GM23338 (cell line): ENCODE measurements at regions not wholly inside any gene's neighbourhood (a gene's known extent, or its start where the extent isn't known, plus 50 kb on each side); places are given as distances from the start of the nearest gene placed in this dataset.

Experiments
- ATAC-seq: fragments of 200-7000 bp; cut with Tn5 transposase; 3 replicates; pipeline ENCODE4 v1.9.1; 2020
- DNase-seq: peaks from one replicate; pipeline ENCODE4 v3.0.0-alpha.2; 2015; ENCODE audit warnings: low spot score
- H2AFZ ChIP-seq: fragments of 200-600 bp; sonication (generic); 2 replicates; pipeline ENCODE4 v1.8.0; 2016; ENCODE audit warnings: antibody characterized with exemption, mild to moderate bottlenecking, moderate library complexity
- H3F3A ChIP-seq: fragments of 200-600 bp; sonication (generic); replicated peaks from 2 replicates; pipeline ENCODE4 v1.8.0; 2017; ENCODE audit warnings: antibody characterized with exemption, mixed run types, low read depth
- H3K27ac ChIP-seq: fragments of 200-600 bp; sonication (generic); 2 replicates; pipeline ENCODE4 v1.6.1; 2016; ENCODE audit warnings: low read depth
- H3K27me3 ChIP-seq: fragments of 200-600 bp; sonication (generic); 2 replicates; pipeline ENCODE4 v1.8.0; 2016; ENCODE audit warnings: mild to moderate bottlenecking, mixed run types, moderate library complexity; ENCODE audit not compliant: insufficient read depth
- H3K36me3 ChIP-seq: fragments of 200-600 bp; sonication (generic); 2 replicates; pipeline ENCODE4 v1.8.0; 2016; ENCODE audit warnings: mild to moderate bottlenecking; ENCODE audit not compliant: insufficient read depth
- H3K4me1 ChIP-seq: fragments of 200-600 bp; sonication (generic); 2 replicates; pipeline ENCODE4 v1.8.0; 2016; ENCODE audit warnings: mild to moderate bottlenecking, moderate library complexity; ENCODE audit not compliant: insufficient read depth
- H3K4me2 ChIP-seq: fragments of 200-600 bp; sonication (generic); 2 replicates; pipeline ENCODE4 v1.7.1; 2017; ENCODE audit warnings: mixed run types
- H3K4me3 ChIP-seq: fragments of 200-600 bp; sonication (generic); 2 replicates; pipeline ENCODE4 v1.6.1; 2016; ENCODE audit warnings: mixed run types
- H3K79me2 ChIP-seq: fragments of 200-600 bp; sonication (generic); replicated peaks from 2 replicates; pipeline ENCODE4 v1.8.0; 2017; ENCODE audit warnings: mild to moderate bottlenecking; ENCODE audit not compliant: insufficient read depth
- H3K9me2 ChIP-seq: fragments of 200-600 bp; sonication (generic); 2 replicates; pipeline ENCODE4 v1.8.0; 2017; ENCODE audit not compliant: insufficient read depth
- H4K20me1 ChIP-seq: fragments of 200-600 bp; sonication (generic); replicated peaks from 2 replicates; pipeline ENCODE4 v1.8.0; 2017; ENCODE audit warnings: mild to moderate bottlenecking; ENCODE audit not compliant: insufficient read depth
- H3K27ac Mint-ChIP-seq: 2 replicates; pipeline ENCODE4 v1.8.0; 2020; ENCODE audit warnings: inconsistent platforms, mild to moderate bottlenecking, moderate library complexity, mixed read lengths
- H3K27me3 Mint-ChIP-seq: 3 replicates; pipeline ENCODE4 v1.8.0; 2022; ENCODE audit warnings: low read depth, mild to moderate bottlenecking, moderate library complexity, mixed read lengths, inconsistent platforms; ENCODE audit not compliant: insufficient read depth, poor library complexity
- H3K36me3 Mint-ChIP-seq: 3 replicates; pipeline ENCODE4 v1.8.0; 2021; ENCODE audit warnings: low read depth, mild to moderate bottlenecking, inconsistent platforms, moderate library complexity, mixed read lengths
- H3K4me1 Mint-ChIP-seq: 3 replicates; pipeline ENCODE4 v1.8.0; 2020; ENCODE audit warnings: mild to moderate bottlenecking, inconsistent platforms, mixed read lengths
- H3K4me3 Mint-ChIP-seq: 3 replicates; pipeline ENCODE4 v1.8.0; 2021; ENCODE audit warnings: moderate library complexity, mild to moderate bottlenecking, inconsistent platforms, mixed read lengths
- H3K9me3 Mint-ChIP-seq: 3 replicates; pipeline ENCODE4 v1.8.0; 2020; ENCODE audit warnings: moderate library complexity, mild to moderate bottlenecking, inconsistent platforms, mixed read lengths
- CREB1 ChIP-seq: fragments of 250-450 bp; sonication (Bioruptor Pico); IDR thresholded peaks from 2 replicates; pipeline ENCODE4 v1.5.0; 2020; ENCODE audit warnings: low read depth, mild to moderate bottlenecking, moderate library complexity
- CTCF ChIP-seq, 2 experiments: fragments of 200-600 bp in 1 of 2; sonication (generic) in 1 of 2; conservative IDR thresholded peaks; 2 replicates each; pipeline versions ENCODE4 v1.5.1 to v1.6.1; 2016 to 2017; ENCODE audit warnings: antibody characterized with exemption in 2 of 2, low read depth in 2 of 2, mild to moderate bottlenecking in 2 of 2, moderate library complexity in 1 of 2
- EZH2 ChIP-seq: fragments of 200-600 bp; sonication (generic); IDR thresholded peaks from one replicate; pipeline ENCODE4 v1.8.0; 2017; ENCODE audit warnings: antibody characterized with exemption, mild to moderate bottlenecking, low read depth; ENCODE audit not compliant: unreplicated experiment
- NANOG ChIP-seq: IDR thresholded peaks from 2 replicates; pipeline ENCODE4 v1.6.1; 2016; ENCODE audit warnings: antibody characterized with exemption, borderline replicate concordance
- POLR2AphosphoS5 ChIP-seq: IDR thresholded peaks from 2 replicates; pipeline ENCODE4 v1.6.1; 2016; ENCODE audit warnings: antibody characterized with exemption, low read depth
- ZNF114 ChIP-seq: fragments of 250-450 bp; sonication (Bioruptor Pico); IDR thresholded peaks from 2 replicates; pipeline ENCODE4 v1.5.0; 2020; ENCODE audit warnings: mild to moderate bottlenecking, moderate library complexity
- ZNF462 ChIP-seq: fragments of 250-450 bp; sonication (Bioruptor Pico); IDR thresholded peaks from 2 replicates; pipeline ENCODE4 v1.5.0; 2020; ENCODE audit warnings: mild to moderate bottlenecking, moderate library complexity
- TF ChIP-seq, protein P1 (sequence below): IDR thresholded peaks from 2 replicates; pipeline ENCODE4 v1.6.1; 2016; ENCODE audit warnings: antibody characterized with exemption

DNA sequence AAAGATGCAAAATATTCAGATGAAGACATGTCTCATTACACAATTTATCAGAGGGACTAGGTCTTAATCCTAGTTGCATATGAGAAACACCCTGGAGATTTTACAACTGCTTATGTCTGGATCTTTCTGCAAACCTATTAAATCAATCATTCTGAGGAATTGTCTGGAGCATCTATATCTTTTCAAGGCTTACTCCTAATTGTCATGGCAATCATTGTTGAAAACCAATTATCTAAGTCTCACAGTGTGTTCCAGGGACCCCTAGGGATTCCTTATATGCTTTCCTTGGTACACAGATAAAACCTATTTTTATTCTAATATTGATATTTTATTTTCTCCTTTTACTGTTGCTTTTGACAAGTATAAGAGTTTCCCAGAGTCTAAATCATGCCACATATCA lies 696.9 kb upstream of the EYS start:
- peaks cover 3% of the 10 kb centered on the region for H3K27me3 Mint-ChIP-seq
- Histone ChIP-seq H2AFZ (no peak overlapping the region), H3K4me1 (no peaks in the 10 kb centered on the region), H3K9me2 (no peaks in the 10 kb centered on the region), H3K79me2 (no peaks in the 10 kb centered on the region), H3K27ac (no peak overlapping the region), H4K20me1 (no peaks in the 10 kb centered on the region), H3K4me2 (no peak overlapping the region), H3K4me3 (no peak overlapping the region), H3K27me3 (no peaks in the 10 kb centered on the region), H3F3A (no peaks in the 10 kb centered on the region), H3K36me3 (no peaks in the 10 kb centered on the region)
- TF ChIP-seq ZNF462 (CRISPR knock-in tag) (no peak), POLR2AphosphoS5 (no peak), CTCF (conservative IDR thresholded peaks at IDR 0.05; ENCODE audit: low read depth in 2 of 2) (no peak), ZNF114 (CRISPR knock-in tag) (no peak), EZH2 (no peak), CREB1 (CRISPR knock-in tag) (no peak), NANOG (no peak)
- TF ChIP-seq, protein P1, sequence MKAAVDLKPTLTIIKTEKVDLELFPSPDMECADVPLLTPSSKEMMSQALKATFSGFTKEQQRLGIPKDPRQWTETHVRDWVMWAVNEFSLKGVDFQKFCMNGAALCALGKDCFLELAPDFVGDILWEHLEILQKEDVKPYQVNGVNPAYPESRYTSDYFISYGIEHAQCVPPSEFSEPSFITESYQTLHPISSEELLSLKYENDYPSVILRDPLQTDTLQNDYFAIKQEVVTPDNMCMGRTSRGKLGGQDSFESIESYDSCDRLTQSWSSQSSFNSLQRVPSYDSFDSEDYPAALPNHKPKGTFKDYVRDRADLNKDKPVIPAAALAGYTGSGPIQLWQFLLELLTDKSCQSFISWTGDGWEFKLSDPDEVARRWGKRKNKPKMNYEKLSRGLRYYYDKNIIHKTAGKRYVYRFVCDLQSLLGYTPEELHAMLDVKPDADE, result no peak
- no peak overlapping the region for H3K4me3 Mint-ChIP-seq
- no peak overlapping the region for H3K27ac Mint-ChIP-seq
- H3K9me3 Mint-ChIP-seq, result no peaks in the 10 kb centered on the region; the same call in 2 of the 3 replicates
- no peak for DNase-seq
- ATAC-seq, result no peak
- H3K36me3 Mint-ChIP-seq, result no peaks in the 10 kb centered on the region
- H3K4me1 Mint-ChIP-seq, result no peaks in the 10 kb centered on the region
